ENCODE measurements at regions not wholly inside any gene's neighbourhood (a gene's known extent, or its start where the extent isn't known, plus 50 kb on each side); places are given as distances from the start of the nearest gene placed in this dataset.

DNA sequence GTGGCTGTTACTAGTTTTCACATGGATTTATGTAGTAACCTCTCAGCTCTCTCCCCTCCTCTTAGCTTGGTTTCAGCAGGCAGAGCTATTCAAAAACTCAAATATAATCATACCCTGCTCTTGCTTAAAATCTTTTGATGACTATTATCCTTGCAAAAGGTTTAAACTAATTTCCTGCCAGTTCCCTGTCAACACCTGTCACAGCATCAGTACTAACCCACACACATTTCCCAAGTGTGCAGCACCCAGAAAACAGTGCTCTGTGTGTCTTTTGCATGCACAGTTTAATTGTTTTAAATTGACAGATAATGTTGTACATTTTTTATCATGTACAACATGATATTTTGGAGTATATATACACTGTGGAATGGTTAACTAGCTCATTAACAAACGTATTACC, 202.0 kb downstream of the PAPSS1 start:
- ATAC-seq (ENCODE audit: low read depth) (no peak), DNase-seq (ENCODE audit: low spot score) (no peak)
- Histone ChIP-seq H3K36me3 (ENCODE audit: low read depth) (no peaks in the 10 kb centered on the region), H3K9me3 (ENCODE audit: severe bottlenecking) (no peaks in the 10 kb centered on the region), H3K27ac (ENCODE audit: poor library complexity, severe bottlenecking) (no peak overlapping the region), H3K4me1 (ENCODE audit: insufficient read depth, poor library complexity, severe bottlenecking) (no peaks in the 10 kb centered on the region), H3K27me3 (ENCODE audit: insufficient read depth, poor library complexity, severe bottlenecking) (no peaks in the 10 kb centered on the region), H3K4me3 (ENCODE audit: severe bottlenecking) (no peak overlapping the region)
- TF ChIP-seq CTCF (IDR thresholded peaks at IDR 0.05; ENCODE audit: poor library complexity, severe bottlenecking) = no peak

- DNase-seq (ENCODE audit: low spot score) (no peak), ATAC-seq (ENCODE audit: low read depth) (no peak)
- no peak for TF ChIP-seq CTCF (IDR thresholded peaks at IDR 0.05; ENCODE audit: poor library complexity, severe bottlenecking)
- Histone ChIP-seq H3K9me3 (ENCODE audit: severe bottlenecking) (no peaks in the 10 kb centered on the region), H3K4me3 (ENCODE audit: severe bottlenecking) (no peak overlapping the region), H3K4me1 (ENCODE audit: insufficient read depth, poor library complexity, severe bottlenecking) (no peaks in the 10 kb centered on the region), H3K27me3 (ENCODE audit: insufficient read depth, poor library complexity, severe bottlenecking) (no peaks in the 10 kb centered on the region), H3K36me3 (ENCODE audit: low read depth) (no peaks in the 10 kb centered on the region), H3K27ac (ENCODE audit: poor library complexity, severe bottlenecking) (no peak overlapping the region)
Measured at GRCh38 chr4:107512549-107512948, 207.5 kb downstream of the PAPSS1 start.

GRCh38 chr4:107509615-107510014, 210.4 kb downstream of the PAPSS1 start:
- H3K27ac ChIP-seq (ENCODE audit: poor library complexity, severe bottlenecking) = no peak overlapping the region
- no peak for ATAC-seq (ENCODE audit: low read depth)

DNA sequence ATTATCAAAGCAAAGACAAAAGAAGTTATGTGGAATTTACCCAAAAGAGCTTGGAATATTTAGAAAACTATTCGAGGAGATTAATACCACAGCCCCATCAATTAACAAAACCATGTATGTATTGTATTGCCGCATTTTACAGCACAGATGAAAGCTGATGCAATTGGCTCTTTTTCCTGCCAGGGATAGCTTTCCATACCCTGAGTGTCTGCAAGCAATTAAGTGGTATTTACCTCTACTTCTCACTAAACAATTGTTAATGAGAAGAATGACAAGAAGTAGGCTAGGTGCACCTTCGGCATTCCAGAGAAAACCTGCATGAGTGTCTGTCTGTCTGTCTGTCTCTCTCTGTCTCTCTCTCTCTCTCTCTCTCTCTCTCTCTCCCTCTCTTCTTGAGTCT, 219.5 kb downstream of the PAPSS1 start:
- no peaks in the 10 kb centered on the region for H3K4me1 ChIP-seq (ENCODE audit: insufficient read depth, poor library complexity, severe bottlenecking)
- H3K36me3 ChIP-seq (ENCODE audit: low read depth) = no peaks in the 10 kb centered on the region
- TF ChIP-seq CTCF (IDR thresholded peaks at IDR 0.05; ENCODE audit: poor library complexity, severe bottlenecking) = no peak
- no peak for ATAC-seq (ENCODE audit: low read depth)
- no peaks in the 10 kb centered on the region for H3K9me3 ChIP-seq (ENCODE audit: severe bottlenecking)
- H3K27me3 ChIP-seq (ENCODE audit: insufficient read depth, poor library complexity, severe bottlenecking) = no peaks in the 10 kb centered on the region
- no peak overlapping the region for H3K27ac ChIP-seq (ENCODE audit: poor library complexity, severe bottlenecking)
- no peak overlapping the region for H3K4me3 ChIP-seq (ENCODE audit: severe bottlenecking)
- no peak for DNase-seq (ENCODE audit: low spot score)

More at GRCh38 chr4:107509615-107510014, 210.4 kb downstream of the PAPSS1 start:
- Histone ChIP-seq H3K4me3 (ENCODE audit: severe bottlenecking) (no peak overlapping the region), H3K4me1 (ENCODE audit: insufficient read depth, poor library complexity, severe bottlenecking) (no peaks in the 10 kb centered on the region), H3K9me3 (ENCODE audit: severe bottlenecking) (no peaks in the 10 kb centered on the region), H3K36me3 (ENCODE audit: low read depth) (no peaks in the 10 kb centered on the region), H3K27me3 (ENCODE audit: insufficient read depth, poor library complexity, severe bottlenecking) (no peaks in the 10 kb centered on the region)
- DNase-seq (ENCODE audit: low spot score) = no peak
- TF ChIP-seq CTCF (IDR thresholded peaks at IDR 0.05; ENCODE audit: poor library complexity, severe bottlenecking) = no peak

GRCh38 chr4:107497054-107497453, 223.0 kb downstream of the PAPSS1 start:
- no peak overlapping the region for H3K4me3 ChIP-seq (ENCODE audit: severe bottlenecking)
- H3K27me3 ChIP-seq (ENCODE audit: insufficient read depth, poor library complexity, severe bottlenecking) = no peaks in the 10 kb centered on the region
- ATAC-seq (ENCODE audit: low read depth) (no peak), DNase-seq (ENCODE audit: low spot score) (no peak)
- no peak overlapping the region for H3K27ac ChIP-seq (ENCODE audit: poor library complexity, severe bottlenecking)
- no peaks in the 10 kb centered on the region for H3K9me3 ChIP-seq (ENCODE audit: severe bottlenecking)
- no peaks in the 10 kb centered on the region for H3K4me1 ChIP-seq (ENCODE audit: insufficient read depth, poor library complexity, severe bottlenecking)
- no peak for TF ChIP-seq CTCF (IDR thresholded peaks at IDR 0.05; ENCODE audit: poor library complexity, severe bottlenecking)
- H3K36me3 ChIP-seq (ENCODE audit: low read depth) = no peaks in the 10 kb centered on the region

Data from RWPE2 (cell line).